ENCODE measurements at regions not wholly inside any gene's neighbourhood (a gene's known extent, or its start where the extent isn't known, plus 50 kb on each side); places are given as distances from the start of the nearest gene placed in this dataset.

- Histone ChIP-seq H3K36me3 (no peaks in the 10 kb centered on the region), H3K27ac (no peak overlapping the region), H3K9me3 (no peaks in the 10 kb centered on the region), H3K4me1 (ENCODE audit: control insufficient read depth in 1 of 2, insufficient read depth in 1 of 2, low read depth in 1 of 2, low read length in 1 of 2) (no peaks in the 10 kb centered on the region), H3K27me3 (no peaks in the 10 kb centered on the region), H3K4me3 (ENCODE audit: low read depth in 1 of 2, low read length in 1 of 2) (no peak overlapping the region)
- TF ChIP-seq, protein P1, sequence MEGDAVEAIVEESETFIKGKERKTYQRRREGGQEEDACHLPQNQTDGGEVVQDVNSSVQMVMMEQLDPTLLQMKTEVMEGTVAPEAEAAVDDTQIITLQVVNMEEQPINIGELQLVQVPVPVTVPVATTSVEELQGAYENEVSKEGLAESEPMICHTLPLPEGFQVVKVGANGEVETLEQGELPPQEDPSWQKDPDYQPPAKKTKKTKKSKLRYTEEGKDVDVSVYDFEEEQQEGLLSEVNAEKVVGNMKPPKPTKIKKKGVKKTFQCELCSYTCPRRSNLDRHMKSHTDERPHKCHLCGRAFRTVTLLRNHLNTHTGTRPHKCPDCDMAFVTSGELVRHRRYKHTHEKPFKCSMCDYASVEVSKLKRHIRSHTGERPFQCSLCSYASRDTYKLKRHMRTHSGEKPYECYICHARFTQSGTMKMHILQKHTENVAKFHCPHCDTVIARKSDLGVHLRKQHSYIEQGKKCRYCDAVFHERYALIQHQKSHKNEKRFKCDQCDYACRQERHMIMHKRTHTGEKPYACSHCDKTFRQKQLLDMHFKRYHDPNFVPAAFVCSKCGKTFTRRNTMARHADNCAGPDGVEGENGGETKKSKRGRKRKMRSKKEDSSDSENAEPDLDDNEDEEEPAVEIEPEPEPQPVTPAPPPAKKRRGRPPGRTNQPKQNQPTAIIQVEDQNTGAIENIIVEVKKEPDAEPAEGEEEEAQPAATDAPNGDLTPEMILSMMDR (IDR thresholded peaks at IDR 0.05), result no peak
These were observed 356.9 kb upstream of the NUDT12 start for GRCh38 chr5:103919506-103919905.

- Histone ChIP-seq H3K4me1 (ENCODE audit: control insufficient read depth in 1 of 2, insufficient read depth in 1 of 2, low read depth in 1 of 2, low read length in 1 of 2) (no peaks in the 10 kb centered on the region), H3K27me3 (no peaks in the 10 kb centered on the region)
- TF ChIP-seq, protein P1 (IDR thresholded peaks at IDR 0.05), result no peak
These were observed 356.2 kb upstream of the NUDT12 start for GRCh38 chr5:103918668-103919367.

DNA sequence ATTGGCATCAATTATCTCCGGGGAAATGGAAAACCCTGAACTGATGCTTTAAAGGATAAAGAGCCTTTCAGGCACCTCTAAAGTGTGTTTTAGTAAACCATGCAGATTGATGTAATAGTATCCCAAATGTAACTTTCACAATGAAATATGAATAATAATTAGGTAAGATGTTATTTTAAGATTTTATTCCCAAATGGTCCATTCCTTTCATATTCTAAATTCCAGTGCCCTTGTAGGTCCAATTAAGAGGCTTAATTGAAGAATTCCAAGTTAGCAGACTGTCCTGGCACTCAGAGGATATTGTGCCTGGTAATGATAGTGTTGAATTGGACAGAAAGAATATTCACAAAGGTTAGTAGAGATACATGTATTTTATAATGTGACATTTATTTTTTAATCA is 352.5 kb upstream of the NUDT12 start:
- Histone ChIP-seq H3K9me3 (no peaks in the 10 kb centered on the region), H3K27me3 (no peaks in the 10 kb centered on the region), H3K4me1 (ENCODE audit: control insufficient read depth in 1 of 2, insufficient read depth in 1 of 2, low read depth in 1 of 2, low read length in 1 of 2) (no peaks in the 10 kb centered on the region), H3K36me3 (no peaks in the 10 kb centered on the region), H3K27ac (no peak overlapping the region), H3K4me3 (ENCODE audit: low read depth in 1 of 2, low read length in 1 of 2) (no peak overlapping the region)
- TF ChIP-seq, protein P1 (IDR thresholded peaks at IDR 0.05), result no peak

More at GRCh38 chr5:103918668-103919367, 356.2 kb upstream of the NUDT12 start:
- no peak overlapping the region for H3K4me3 ChIP-seq (ENCODE audit: low read depth in 1 of 2, low read length in 1 of 2)
- no peaks in the 10 kb centered on the region for H3K9me3 ChIP-seq
- no peak overlapping the region for H3K27ac ChIP-seq
- no peaks in the 10 kb centered on the region for H3K36me3 ChIP-seq

DNA sequence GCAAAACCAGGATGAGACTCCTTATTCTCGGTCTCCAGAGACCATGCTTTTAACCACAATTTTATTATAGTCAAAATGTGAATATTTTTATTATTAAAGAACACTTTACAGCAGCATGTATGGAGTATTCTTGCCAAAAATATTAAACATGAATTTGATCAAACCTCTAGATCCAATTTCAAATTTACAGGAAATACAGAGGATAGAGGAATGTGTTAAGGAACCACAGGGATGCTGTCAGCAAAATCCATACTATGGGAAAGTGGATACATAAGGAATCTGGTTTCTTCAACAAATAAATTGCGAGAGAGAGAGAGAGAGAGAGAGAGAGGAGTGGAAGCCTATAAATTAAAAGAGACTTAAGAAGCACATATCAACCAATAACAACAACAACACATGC is 348.2 kb upstream of the NUDT12 start:
- no peaks in the 10 kb centered on the region for H3K4me1 ChIP-seq (ENCODE audit: control insufficient read depth in 1 of 2, insufficient read depth in 1 of 2, low read depth in 1 of 2, low read length in 1 of 2)
- no peaks in the 10 kb centered on the region for H3K9me3 ChIP-seq
- no peak overlapping the region for H3K4me3 ChIP-seq (ENCODE audit: low read depth in 1 of 2, low read length in 1 of 2)
- no peaks in the 10 kb centered on the region for H3K36me3 ChIP-seq
- TF ChIP-seq, protein P1 (IDR thresholded peaks at IDR 0.05), result no peak
- no peak overlapping the region for H3K27ac ChIP-seq
- no peaks in the 10 kb centered on the region for H3K27me3 ChIP-seq

- no peaks in the 10 kb centered on the region for H3K27me3 ChIP-seq
- H3K4me1 ChIP-seq (ENCODE audit: control insufficient read depth in 1 of 2, insufficient read depth in 1 of 2, low read depth in 1 of 2, low read length in 1 of 2), result no peaks in the 10 kb centered on the region
- no peaks in the 10 kb centered on the region for H3K36me3 ChIP-seq
- H3K9me3 ChIP-seq, result no peaks in the 10 kb centered on the region
- H3K4me3 ChIP-seq (ENCODE audit: low read depth in 1 of 2, low read length in 1 of 2), result no peak overlapping the region
- H3K27ac ChIP-seq, result no peak overlapping the region
- TF ChIP-seq, protein P1 (IDR thresholded peaks at IDR 0.05), result no peak
These were observed 347.4 kb upstream of the NUDT12 start for GRCh38 chr5:103910011-103910410.

Measured in neutrophil (primary cell).